Panc1 (cell line): ENCODE measurements at regions not wholly inside any gene's neighbourhood (a gene's known extent, or its start where the extent isn't known, plus 50 kb on each side); places are given as distances from the start of the nearest gene placed in this dataset.

Experiments used
- ATAC-seq: fragments of 200-7000 bp; cut with Tn5 transposase; 2 replicates; pipeline ENCODE4 v1.9.1; 2020; ENCODE audit warnings: mild to moderate bottlenecking, moderate library complexity
- BruUV-seq: library from RNA; stranded (reverse); fragments of 400-500 nt; replicated peaks from 2 replicates; lab custom pipeline; 2021; lab: Mats Ljungman, UMichigan
- CTCF ChIA-PET: fragments of 300-600 bp; sonication (Branson Sonifier 250); formaldehyde crosslinking; loops from one replicate; lab custom pipeline; 2022; ENCODE audit warnings: antibody characterized with exemption; lab: Charles Lee
- POLR2A ChIA-PET: fragments of 300-600 bp; sonication (Branson Sonifier 250); formaldehyde crosslinking; loops from one replicate; lab custom pipeline; 2022; ENCODE audit warnings: antibody characterized with exemption; lab: Charles Lee
- DNase-seq: peaks from one replicate; pipeline ENCODE4 v3.0.0-alpha.2; 2010; ENCODE audit warnings: low read depth, low spot score
- H3K27ac ChIP-seq: 2 replicates; pipeline ENCODE4 v1.5.1; 2011; ENCODE audit warnings: mild to moderate bottlenecking, low read length, inconsistent platforms
- H3K27me3 ChIP-seq: fragments of 200-500 bp; sonication (Bioruptor generic); 2 replicates; pipeline ENCODE4 v1.6.0; 2014; ENCODE audit warnings: low read length, inconsistent platforms; ENCODE audit not compliant: control insufficient read depth, insufficient read depth
- H3K36me3 ChIP-seq: fragments of 200-500 bp; sonication (Bioruptor generic); 2 replicates; pipeline ENCODE4 v1.5.1; 2014; ENCODE audit warnings: inconsistent platforms, mild to moderate bottlenecking, low read length, moderate library complexity; ENCODE audit not compliant: control insufficient read depth, insufficient read depth
- H3K4me1 ChIP-seq: 2 replicates; pipeline ENCODE4 v1.5.1; 2011; ENCODE audit warnings: inconsistent platforms, mild to moderate bottlenecking, low read length, moderate library complexity; ENCODE audit not compliant: control insufficient read depth, insufficient read depth
- H3K4me3 ChIP-seq, 2 experiments: 2 replicates each; pipeline ENCODE4 v1.5.1; 2011 to 2012; ENCODE audit warnings: low read depth in 2 of 2, low read length in 2 of 2, mild to moderate bottlenecking in 2 of 2, inconsistent platforms in 1 of 2, moderate library complexity in 1 of 2
- H3K9me3 ChIP-seq: fragments of 200-500 bp; sonication (Bioruptor generic); 2 replicates; pipeline ENCODE4 v1.5.1; 2014; ENCODE audit warnings: low read depth, mild to moderate bottlenecking, inconsistent platforms, low read length, moderate library complexity; ENCODE audit not compliant: control insufficient read depth, insufficient read depth
- CTCF ChIP-seq: fragments of 450-650 bp; IDR thresholded peaks from 2 replicates; pipeline ENCODE4 v1.5.1; 2017; ENCODE audit warnings: mild to moderate bottlenecking
- POLR2AphosphoS5 ChIP-seq: IDR thresholded peaks from 2 replicates; pipeline ENCODE4 v1.6.1; 2012; ENCODE audit warnings: mild to moderate bottlenecking, low read depth, low read length, moderate library complexity
- REST ChIP-seq, 2 experiments: IDR thresholded peaks; 2 replicates each; pipeline ENCODE4 v1.6.1; 2011 to 2012; ENCODE audit warnings: low read depth in 2 of 2, control low read depth in 1 of 2, low read length in 1 of 2, mild to moderate bottlenecking in 1 of 2, moderate library complexity in 1 of 2; ENCODE audit not compliant: insufficient read depth in 1 of 2
- SIN3A ChIP-seq: IDR thresholded peaks from 2 replicates; pipeline ENCODE4 v1.6.1; 2012; ENCODE audit warnings: low read depth, mild to moderate bottlenecking, low read length, moderate library complexity, borderline replicate concordance; ENCODE audit not compliant: insufficient read depth
- TCF7L2 ChIP-seq: IDR thresholded peaks from 2 replicates; pipeline ENCODE4 v1.6.1; 2011; ENCODE audit warnings: mild to moderate bottlenecking, low read depth, low read length, inconsistent platforms
- in situ Hi-C: cut with HindIII; loops from 2 replicates; pipeline ENCODE4 v1.10.0; 2016; ENCODE audit warnings: low sequenced_read_pairs, low pct_unique_long_range_greater_than_20kb
- intact Hi-C: fragments of 100-400 bp; cut with micrococcal nuclease; formaldehyde crosslinking; loops from one replicate; pipeline ENCODE4 v1.10.0; 2022; ENCODE audit not compliant: unreplicated experiment

- H3K27me3 ChIP-seq = no peaks in the 10 kb centered on the region; the same call in 1 of the 2 replicates
- no peak for DNase-seq
- H3K36me3 ChIP-seq = no peaks in the 10 kb centered on the region
- no peak overlapping the region for H3K4me3 ChIP-seq
- intact Hi-C loops = no loop called here
- ChIA-PET POLR2A (no interaction called here), CTCF (no interaction called here)
- no peak for TF ChIP-seq SIN3A
- no peak for TF ChIP-seq TCF7L2
- no peak for TF ChIP-seq REST (IDR thresholded peaks at IDR 0.05; ENCODE audit: insufficient read depth in 1 of 2, low read depth in 2 of 2, low read length in 1 of 2)
- TF ChIP-seq POLR2AphosphoS5 = no peak
- no peak for TF ChIP-seq CTCF
- in situ Hi-C loops = no loop called here
- no TSS peak for BruUV-seq
- no peaks in the 10 kb centered on the region for H3K9me3 ChIP-seq
- no peak overlapping the region for H3K27ac ChIP-seq
- no peaks in the 10 kb centered on the region for H3K4me1 ChIP-seq
- ATAC-seq = no peak
Observed at GRCh38 chr2:239668042-239668441, 267.2 kb upstream of the HDAC4 start.

DNA sequence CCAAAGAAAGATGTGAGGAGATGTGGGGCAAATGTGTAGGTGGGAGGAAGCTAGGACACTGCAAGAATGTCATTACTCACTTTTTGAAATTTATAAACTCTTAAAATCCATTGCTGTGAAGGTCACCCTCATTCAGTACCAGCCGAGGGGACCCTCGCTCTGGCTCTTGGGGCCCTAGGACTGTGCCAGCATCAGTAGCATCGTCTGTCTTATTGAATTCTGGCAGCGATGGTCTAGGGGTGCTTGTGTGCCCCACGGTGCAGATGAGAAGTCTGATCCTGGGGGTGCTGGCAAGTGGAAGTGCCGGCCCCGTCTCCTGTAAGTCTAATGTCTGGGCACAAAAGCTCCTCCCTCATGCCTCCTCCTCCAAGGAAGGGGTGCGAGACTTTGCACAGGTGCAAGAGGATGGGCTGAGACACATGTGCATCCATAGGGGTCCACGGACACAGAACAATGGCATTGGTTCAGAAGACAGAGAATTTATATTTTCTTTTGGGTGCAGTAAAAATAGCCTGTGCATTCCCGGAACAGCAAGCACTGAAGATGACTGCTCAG, 266.7 kb upstream of the HDAC4 start:
- no peak overlapping the region for H3K27ac ChIP-seq
- intact Hi-C loops (no loop called here), in situ Hi-C loops (no loop called here)
- ChIA-PET POLR2A (no interaction called here), CTCF (no interaction called here)
- TF ChIP-seq SIN3A = no peak
- TF ChIP-seq CTCF = no peak
- no peak for TF ChIP-seq REST (IDR thresholded peaks at IDR 0.05; ENCODE audit: insufficient read depth in 1 of 2, low read depth in 2 of 2, low read length in 1 of 2)
- no peak for TF ChIP-seq POLR2AphosphoS5
- TF ChIP-seq TCF7L2 = no peak
- H3K4me3 ChIP-seq = no peak overlapping the region
- no peaks in the 10 kb centered on the region for H3K9me3 ChIP-seq
- ATAC-seq (no peak), DNase-seq (no peak)
- H3K4me1 ChIP-seq = no peaks in the 10 kb centered on the region
- H3K36me3 ChIP-seq = no peaks in the 10 kb centered on the region
- BruUV-seq = no TSS peak
- H3K27me3 ChIP-seq = no peaks in the 10 kb centered on the region; the same call in 1 of the 2 replicates
